Kidney (tissue), 13 donors: ENCODE measurements at regions not wholly inside any gene's neighbourhood (a gene's known extent, or its start where the extent isn't known, plus 50 kb on each side); places are given as distances from the start of the nearest gene placed in this dataset.

Experiments used
- DNase-seq, 5 donors: peaks; one replicate each; pipeline ENCODE4 v3.0.0-alpha.2; 2013 to 2020
- FAIRE-seq: peaks from 2 replicates; lab custom pipeline; 2012; peaks lifted over from hg19 to GRCh38; lab: Jason Lieb, UNC
- H3K27ac ChIP-seq, 2 donors: one replicate each; pipeline ENCODE4 v1.7.0; 2013; ENCODE audit warnings: low read depth in 2 of 2, low read length in 2 of 2, inconsistent platforms in 1 of 2
- H3K27me3 ChIP-seq: one replicate; pipeline ENCODE4 v1.7.1; 2013; ENCODE audit warnings: low read length, inconsistent platforms; ENCODE audit not compliant: control insufficient read depth, insufficient read depth
- H3K36me3 ChIP-seq, 3 donors: one replicate each; pipeline versions ENCODE4 v1.7.0 to v1.7.1; 2013; ENCODE audit warnings: low read length in 3 of 3, control low read depth in 1 of 3, inconsistent platforms in 1 of 3; ENCODE audit not compliant: insufficient read depth in 3 of 3, control insufficient read depth in 2 of 3
- H3K4me1 ChIP-seq, 3 donors: one replicate each; pipeline versions ENCODE4 v1.7.0 to v1.7.1; 2013; ENCODE audit warnings: low read length in 3 of 3, inconsistent platforms in 1 of 3, low read depth in 1 of 3; ENCODE audit not compliant: control insufficient read depth in 2 of 3, insufficient read depth in 2 of 3
- H3K4me3 ChIP-seq, 3 donors: one replicate each; pipeline versions ENCODE4 v1.7.0 to v1.8.1; 2013; ENCODE audit warnings: low read length in 3 of 3, control low read depth in 1 of 3, inconsistent platforms in 1 of 3
- H3K9ac ChIP-seq, 3 donors: one replicate each; pipeline versions ENCODE4 v1.7.0 to v1.7.1; 2013; ENCODE audit warnings: low read length in 3 of 3, control low read depth in 1 of 3, inconsistent platforms in 1 of 3
- H3K9me3 ChIP-seq, 3 donors: one replicate each; pipeline versions ENCODE4 v1.7.0 to v1.7.1; 2013; ENCODE audit warnings: low read length in 3 of 3, control low read depth in 1 of 3, inconsistent platforms in 1 of 3; ENCODE audit not compliant: control insufficient read depth in 2 of 3, insufficient read depth in 1 of 3
- CTCF ChIP-seq: IDR thresholded peaks from 3 replicates; pipeline ENCODE4 v1.5.1; 2012; ENCODE audit warnings: mild to moderate bottlenecking, moderate library complexity, borderline replicate concordance; ENCODE audit not compliant: insufficient read depth; ENCODE audit errors: extremely low read depth
- intact Hi-C: fragments of 100-400 bp; cut with DNase I; formaldehyde crosslinking; loops from one replicate; pipeline ENCODE4 v1.11.1; 2022
- donor health status: control.
- donor health status: control.
- donor health status: control.
- donor health status: control.
- donor health status: control.
- donor health status: DM: yes; HTN: yes; CAD: no.
- donor health status: Normal renal cell carcinoma (clear cell type).

- intact Hi-C loops: no loop called here
- Histone ChIP-seq H3K36me3 (no peaks in the 10 kb centered on the region), H3K27me3 (no peaks in the 10 kb centered on the region)
Observed at GRCh38 chr3:80785875-80786274, 975.6 kb downstream of the GBE1 start.

GRCh38 chr3:80785475-80785874 is 976.0 kb downstream of the GBE1 start:
- H3K4me1 ChIP-seq: no peaks in the 10 kb centered on the region
- no peak overlapping the region for H3K4me3 ChIP-seq
- no peaks in the 10 kb centered on the region for H3K9me3 ChIP-seq
- H3K27me3 ChIP-seq: no peaks in the 10 kb centered on the region
- H3K9ac ChIP-seq: no peak overlapping the region
- no peak for FAIRE-seq
- H3K27ac ChIP-seq: no peak overlapping the region
- no peak for TF ChIP-seq CTCF
- peak in 1 of 5 donors; percentile 2 for DNase-seq
- intact Hi-C loops: no loop called here
- H3K36me3 ChIP-seq: no peaks in the 10 kb centered on the region

More at GRCh38 chr3:80785875-80786274, 975.6 kb downstream of the GBE1 start:
- H3K27ac ChIP-seq: no peak overlapping the region
- H3K9ac ChIP-seq: no peak overlapping the region
- H3K9me3 ChIP-seq: no peaks in the 10 kb centered on the region
- FAIRE-seq (no peak), DNase-seq (no peak)
- no peaks in the 10 kb centered on the region for H3K4me1 ChIP-seq
- no peak for TF ChIP-seq CTCF
- no peak overlapping the region for H3K4me3 ChIP-seq

- no peaks in the 10 kb centered on the region for H3K27me3 ChIP-seq
- H3K9ac ChIP-seq: no peak overlapping the region
- DNase-seq (peak in 2 of 5 donors; percentile 15), FAIRE-seq (no peak)
- H3K4me3 ChIP-seq: no peak overlapping the region
- intact Hi-C loops: no loop called here
- no peaks in the 10 kb centered on the region for H3K36me3 ChIP-seq
- no peaks in the 10 kb centered on the region for H3K9me3 ChIP-seq
- no peak for TF ChIP-seq CTCF
- no peak overlapping the region for H3K27ac ChIP-seq
- no peaks in the 10 kb centered on the region for H3K4me1 ChIP-seq
Observed at GRCh38 chr3:80771085-80771484, 990.4 kb downstream of the GBE1 start.
